Heart left ventricle (tissue), 13 donors: ENCODE measurements at regions not wholly inside any gene's neighbourhood (a gene's known extent, or its start where the extent isn't known, plus 50 kb on each side); places are given as distances from the start of the nearest gene placed in this dataset.

ENCODE experiments used
- POLR2A ChIP-seq, 2 donors: fragments of 450-650 bp; IDR thresholded peaks; one replicate each; pipeline ENCODE4 v1.6.1; 2017; ENCODE audit warnings: antibody characterized with exemption in 2 of 2, mild to moderate bottlenecking in 2 of 2, moderate library complexity in 2 of 2
- TF ChIP-seq, protein P1 (sequence below), 12 donors: fragments of 200-600 bp; sonication (generic) in 4 of 12; IDR thresholded peaks; one replicate each; pipeline versions ENCODE4 v1.5.0 to v1.8.0; 2018 to 2022; ENCODE audit warnings: antibody characterized with exemption in 12 of 12, mild to moderate bottlenecking in 5 of 12
- donor health status: ischemic (EF 13 %, LVEDD 7.1; RV severe dilation, severe dysfunction).
- donor health status: DM: no; HTN: yes; CAD: no.
- donor health status: DM: no; HTN: no; CAD: no.
- donor health status: ischemic (EF 25% LVEDD 6.9; RV normal size, moderate dysfunction).
- donor health status: ischemic (EF 25% LVEDD 5.7; RV mildly dilated, moderate dysfunction).
- donor health status: ischemic (EF 35%, LVEDD 5.7; RV mildly dilated, moderate dysfunction).
- donor health status: nonischemic (EF 11% LVEDD 7.7; RV severe dilation, severe dysfunction).
- donor health status: DM: yes; HTN: yes; CAD: no.
- donor health status: PGD.
- donor health status: ischemic (EF 29% LVEDD 5.4; RV normal size, mild dysfunction).
- donor health status: nonischemic (EF 23%, LVEDD 6.1; RV moderate dilation, normal function).

DNA sequence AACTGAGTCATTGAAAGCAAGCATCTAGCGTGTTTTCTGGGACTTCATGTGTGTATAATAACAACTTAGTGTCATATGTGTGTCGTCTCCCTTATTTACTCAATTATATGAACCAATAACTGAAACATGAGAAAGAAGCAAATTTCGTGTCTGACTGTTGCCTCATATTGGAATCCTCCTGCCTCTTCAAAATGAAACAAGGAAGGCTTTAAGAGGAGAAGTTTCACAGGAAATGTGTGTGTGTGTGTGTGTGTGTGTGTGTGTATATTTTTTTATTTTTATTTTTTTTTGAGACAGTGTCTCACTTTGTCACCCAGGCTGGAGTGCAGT is 145.8 kb upstream of the SFRP2 start:
- TF ChIP-seq, protein P1, sequence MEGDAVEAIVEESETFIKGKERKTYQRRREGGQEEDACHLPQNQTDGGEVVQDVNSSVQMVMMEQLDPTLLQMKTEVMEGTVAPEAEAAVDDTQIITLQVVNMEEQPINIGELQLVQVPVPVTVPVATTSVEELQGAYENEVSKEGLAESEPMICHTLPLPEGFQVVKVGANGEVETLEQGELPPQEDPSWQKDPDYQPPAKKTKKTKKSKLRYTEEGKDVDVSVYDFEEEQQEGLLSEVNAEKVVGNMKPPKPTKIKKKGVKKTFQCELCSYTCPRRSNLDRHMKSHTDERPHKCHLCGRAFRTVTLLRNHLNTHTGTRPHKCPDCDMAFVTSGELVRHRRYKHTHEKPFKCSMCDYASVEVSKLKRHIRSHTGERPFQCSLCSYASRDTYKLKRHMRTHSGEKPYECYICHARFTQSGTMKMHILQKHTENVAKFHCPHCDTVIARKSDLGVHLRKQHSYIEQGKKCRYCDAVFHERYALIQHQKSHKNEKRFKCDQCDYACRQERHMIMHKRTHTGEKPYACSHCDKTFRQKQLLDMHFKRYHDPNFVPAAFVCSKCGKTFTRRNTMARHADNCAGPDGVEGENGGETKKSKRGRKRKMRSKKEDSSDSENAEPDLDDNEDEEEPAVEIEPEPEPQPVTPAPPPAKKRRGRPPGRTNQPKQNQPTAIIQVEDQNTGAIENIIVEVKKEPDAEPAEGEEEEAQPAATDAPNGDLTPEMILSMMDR (IDR thresholded peaks at IDR 0.05): no peak
- no peak for TF ChIP-seq POLR2A (IDR thresholded peaks at IDR 0.05)
